A673 (cell line): ENCODE measurements at regions not wholly inside any gene's neighbourhood (a gene's known extent, or its start where the extent isn't known, plus 50 kb on each side); places are given as distances from the start of the nearest gene placed in this dataset.

ENCODE experiments used
- EZH2 ChIP-seq: fragments of 200-600 bp; sonication (generic); IDR thresholded peaks from 2 replicates; pipeline ENCODE4 v1.6.1; 2017; ENCODE audit warnings: borderline replicate concordance, low read depth, mild to moderate bottlenecking, mixed read lengths, antibody characterized with exemption, low read length; ENCODE audit not compliant: poor library complexity, severe bottlenecking
- TF ChIP-seq, protein P1 (sequence below): fragments of 300-800, 200-600 bp; sonication (generic); conservative IDR thresholded peaks from 2 replicates; pipeline ENCODE4 v1.5.1; 2017; ENCODE audit warnings: low read depth, mild to moderate bottlenecking, antibody characterized with exemption, low read length, moderate library complexity, mixed read lengths

GRCh38 chr7:42805601-42806000 lies 106.3 kb downstream of the C7orf25 start:
- TF ChIP-seq, protein P1, sequence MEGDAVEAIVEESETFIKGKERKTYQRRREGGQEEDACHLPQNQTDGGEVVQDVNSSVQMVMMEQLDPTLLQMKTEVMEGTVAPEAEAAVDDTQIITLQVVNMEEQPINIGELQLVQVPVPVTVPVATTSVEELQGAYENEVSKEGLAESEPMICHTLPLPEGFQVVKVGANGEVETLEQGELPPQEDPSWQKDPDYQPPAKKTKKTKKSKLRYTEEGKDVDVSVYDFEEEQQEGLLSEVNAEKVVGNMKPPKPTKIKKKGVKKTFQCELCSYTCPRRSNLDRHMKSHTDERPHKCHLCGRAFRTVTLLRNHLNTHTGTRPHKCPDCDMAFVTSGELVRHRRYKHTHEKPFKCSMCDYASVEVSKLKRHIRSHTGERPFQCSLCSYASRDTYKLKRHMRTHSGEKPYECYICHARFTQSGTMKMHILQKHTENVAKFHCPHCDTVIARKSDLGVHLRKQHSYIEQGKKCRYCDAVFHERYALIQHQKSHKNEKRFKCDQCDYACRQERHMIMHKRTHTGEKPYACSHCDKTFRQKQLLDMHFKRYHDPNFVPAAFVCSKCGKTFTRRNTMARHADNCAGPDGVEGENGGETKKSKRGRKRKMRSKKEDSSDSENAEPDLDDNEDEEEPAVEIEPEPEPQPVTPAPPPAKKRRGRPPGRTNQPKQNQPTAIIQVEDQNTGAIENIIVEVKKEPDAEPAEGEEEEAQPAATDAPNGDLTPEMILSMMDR, result no peak
- no peak for TF ChIP-seq EZH2
